SK-N-SH treated with all-trans-retinoic acid at 6 μM for 48 hours (cell line): ENCODE measurements at regions not wholly inside any gene's neighbourhood (a gene's known extent, or its start where the extent isn't known, plus 50 kb on each side); places are given as distances from the start of the nearest gene placed in this dataset.

Source experiments
- PATZ1 ChIP-seq: fragments of 250-450 bp; sonication (Bioruptor Pico); IDR thresholded peaks from 2 replicates; pipeline ENCODE4 v1.8.0; 2020; ENCODE audit warnings: mild to moderate bottlenecking, moderate library complexity, borderline replicate concordance
- ZFP30 ChIP-seq: fragments of 450-650 bp; formaldehyde crosslinking; IDR thresholded peaks from 2 replicates; pipeline ENCODE4 v1.5.0; 2022; ENCODE audit warnings: mild to moderate bottlenecking, moderate library complexity
- ZNF70 ChIP-seq: fragments of 450-650 bp; formaldehyde crosslinking; IDR thresholded peaks from 2 replicates; pipeline ENCODE4 v1.5.0; 2020; ENCODE audit warnings: mild to moderate bottlenecking, moderate library complexity

- TF ChIP-seq PATZ1 (CRISPR knock-in tag) (no peak), ZNF70 (no peak), ZFP30 (no peak)
Measured at GRCh38 chr13:39106216-39107005, 68.2 kb downstream of the NHLRC3 start.
